K562 (cell line): ENCODE measurements at regions not wholly inside any gene's neighbourhood (a gene's known extent, or its start where the extent isn't known, plus 50 kb on each side); places are given as distances from the start of the nearest gene placed in this dataset.

Experiments used
- ATAC-seq: fragments of 200-7000 bp; cut with Tn5 transposase; 3 replicates; pipeline ENCODE4 v1.9.1; 2020; ENCODE audit warnings: moderate library complexity
- BruUV-seq: library from RNA; stranded (reverse); fragments of 400-500 nt; replicated peaks from 2 replicates; lab custom pipeline; 2021; lab: Mats Ljungman, UMichigan
- CTCF ChIA-PET: fragments of 300-600 bp; formaldehyde crosslinking; extraction: SDS; loops from one replicate; lab custom pipeline; 2021; ENCODE audit warnings: low intra/inter-chr PET ratio; lab: Yijun Ruan, JAX
- POLR2A ChIA-PET: fragments of 300-600, 350-650 bp; sonication (Branson Sonifier 250); formaldehyde crosslinking; extraction: SDS; loops from one replicate; lab custom pipeline; 2021; ENCODE audit warnings: antibody characterized with exemption, inconsistent platforms; lab: Yijun Ruan, JAX
- DNase-seq, 4 experiments: peaks; one replicate each; pipeline versions ENCODE4 v3.0.0 to v3.0.0-alpha.2; 2011 to 2018; ENCODE audit warnings: low spot score in 3 of 4, mixed read lengths in 3 of 4; ENCODE audit errors: extremely low read depth in 1 of 4
- FAIRE-seq: peaks from 2 replicates; lab custom pipeline; 2011; peaks lifted over from hg19 to GRCh38; lab: Jason Lieb, UNC
- H2AFZ ChIP-seq: 2 replicates; pipeline ENCODE4 v1.6.0; 2011; ENCODE audit warnings: low read depth, low read length, control low read depth, inconsistent platforms
- H3K27ac ChIP-seq: fragments of 200-600 bp; 3 replicates; pipeline ENCODE4 v1.8.0; 2011; ENCODE audit warnings: low read depth, mild to moderate bottlenecking, control low read depth, inconsistent platforms, low read length, moderate library complexity, mixed read lengths; ENCODE audit errors: extremely low read depth
- H3K27me3 ChIP-seq, 2 experiments: fragments of 300-600 bp in 1 of 2; 2 replicates in 1 of 2; 3 replicates in 1 of 2; pipeline versions ENCODE4 v1.6.0 to v1.8.0; 2011; ENCODE audit warnings: inconsistent platforms in 2 of 2, low read length in 2 of 2, mild to moderate bottlenecking in 1 of 2, mixed read lengths in 1 of 2, moderate library complexity in 1 of 2; ENCODE audit not compliant: control insufficient read depth in 2 of 2, insufficient read depth in 2 of 2
- H3K36me3 ChIP-seq: fragments of 300-600 bp; 3 replicates; pipeline ENCODE4 v1.8.0; 2011; ENCODE audit warnings: mild to moderate bottlenecking, low read length, inconsistent platforms; ENCODE audit not compliant: control insufficient read depth, insufficient read depth
- H3K4me1 ChIP-seq, 2 experiments: fragments of 200-600 bp in 1 of 2; replicated peaks in 1 of 2; 2 replicates in 1 of 2; 3 replicates in 1 of 2; pipeline versions ENCODE4 v1.5.1 to v1.8.0; 2011; ENCODE audit warnings: inconsistent platforms in 2 of 2, low read length in 2 of 2, mild to moderate bottlenecking in 1 of 2, mixed read lengths in 1 of 2, moderate library complexity in 1 of 2; ENCODE audit not compliant: control insufficient read depth in 2 of 2, insufficient read depth in 2 of 2
- H3K4me2 ChIP-seq: 2 replicates; pipeline ENCODE4 v1.6.1; 2011; ENCODE audit warnings: low read length, control low read depth, inconsistent platforms, mixed read lengths; ENCODE audit not compliant: insufficient read depth
- H3K4me3 ChIP-seq: fragments of 200-600 bp; sonication (generic), shearing (Covaris generic); 2 replicates; pipeline ENCODE4 v1.5.1; 2016; ENCODE audit warnings: control low read depth, inconsistent platforms
- H3K79me2 ChIP-seq: fragments of 200-600 bp; 3 replicates; pipeline ENCODE4 v1.8.0; 2011; ENCODE audit warnings: low read length, inconsistent platforms; ENCODE audit not compliant: control insufficient read depth, insufficient read depth
- H3K9ac ChIP-seq, 2 experiments: 2 replicates each; pipeline versions ENCODE4 v1.6.0 to v1.6.1; 2011; ENCODE audit warnings: low read depth in 2 of 2, low read length in 2 of 2, control low read depth in 1 of 2, inconsistent platforms in 1 of 2, mild to moderate bottlenecking in 1 of 2, mixed read lengths in 1 of 2; ENCODE audit not compliant: insufficient read depth in 1 of 2
- H3K9me1 ChIP-seq: one replicate; pipeline ENCODE4 v1.6.0; 2011; ENCODE audit warnings: inconsistent platforms, mild to moderate bottlenecking, low read length, moderate library complexity; ENCODE audit not compliant: control insufficient read depth, insufficient read depth
- H3K9me3 ChIP-seq: replicated peaks from 2 replicates; pipeline ENCODE4 v1.5.1; 2011; ENCODE audit warnings: low read depth, low read length, inconsistent platforms; ENCODE audit not compliant: control insufficient read depth, insufficient read depth
- H4K20me1 ChIP-seq: replicated peaks from 2 replicates; pipeline ENCODE4 v1.6.1; 2011; ENCODE audit warnings: low read length, inconsistent platforms, mixed read lengths; ENCODE audit not compliant: control insufficient read depth, insufficient read depth
- ARID3B ChIP-seq: fragments of 250-450 bp; sonication (Bioruptor Pico); IDR thresholded peaks from 2 replicates; pipeline ENCODE4 v1.4.0; 2020; ENCODE audit warnings: borderline replicate concordance
- BACH1 ChIP-seq: fragments of 200-800 bp; sonication (Bioruptor generic); IDR thresholded peaks from 2 replicates; pipeline ENCODE4 v1.6.1; 2016; ENCODE audit warnings: missing genetic modification characterization, missing compliant biosample characterization
- NCOA1 ChIP-seq: fragments of 450-650 bp; IDR thresholded peaks from 2 replicates; pipeline ENCODE4 v1.6.1; 2016; ENCODE audit warnings: low read depth
- POLR2A ChIP-seq: fragments of 450-650 bp; conservative IDR thresholded peaks from 2 replicates; pipeline ENCODE4 v1.6.1; 2016
- RBM25 ChIP-seq: fragments of 200-400 bp; formaldehyde crosslinking; IDR thresholded peaks from 2 replicates; pipeline ENCODE4 v1.6.1; 2018; ENCODE audit warnings: low read length, low read depth, moderate library complexity; ENCODE audit not compliant: severe bottlenecking
- SETDB1 ChIP-seq: IDR thresholded peaks from one replicate; pipeline ENCODE4 v1.6.1; 2012; ENCODE audit warnings: low read length, control low read depth, inconsistent platforms
- STAT6 ChIP-seq: sonication (generic); formaldehyde crosslinking; IDR thresholded peaks from 2 replicates; pipeline ENCODE4 v1.8.1; 2023; ENCODE audit warnings: mild to moderate bottlenecking, missing genetic modification reagents
- TSC22D4 ChIP-seq: fragments of 450-650 bp; IDR thresholded peaks from 2 replicates; pipeline ENCODE4 v1.6.1; 2016; ENCODE audit warnings: missing genetic modification characterization, missing biosample characterization, control low read depth
- XRCC4 ChIP-seq: IDR thresholded peaks from one replicate; pipeline ENCODE4 v1.6.1; 2011; ENCODE audit not compliant: insufficient read depth, insufficient read length; ENCODE audit errors: extremely low read depth
- ZNF695 ChIP-seq: fragments of 450-650 bp; formaldehyde crosslinking; IDR thresholded peaks from 2 replicates; pipeline ENCODE4 v1.4.0; 2020; ENCODE audit warnings: mild to moderate bottlenecking, moderate library complexity
- ZNF785 ChIP-seq: fragments of 250-450 bp; sonication (Bioruptor Pico); IDR thresholded peaks from 2 replicates; pipeline ENCODE4 v1.4.0; 2020; ENCODE audit warnings: mild to moderate bottlenecking
- WGBS: fragments of 100-300 bp; shearing (Covaris generic); methylation state at CpG from one replicate; pipeline ENCODE4 v1.1.6; 2016; ENCODE audit warnings: low coverage, mixed read lengths; ENCODE audit not compliant: insufficient coverage; ENCODE audit errors: missing lambda C conversion rate; 5-methylcytosine and 5-hydroxymethylcytosine counted together
- in situ Hi-C: fragments of 300-500 bp; cut with MboI; formaldehyde crosslinking; loops from 4 replicates; pipeline ENCODE4 v1.15.0; 2018; ENCODE audit warnings: inconsistent platforms, mixed read lengths
- intact Hi-C: fragments of 100-400 bp; cut with micrococcal nuclease; formaldehyde crosslinking; loops from 2 replicates; pipeline ENCODE4 v1.14.2; 2022

DNA sequence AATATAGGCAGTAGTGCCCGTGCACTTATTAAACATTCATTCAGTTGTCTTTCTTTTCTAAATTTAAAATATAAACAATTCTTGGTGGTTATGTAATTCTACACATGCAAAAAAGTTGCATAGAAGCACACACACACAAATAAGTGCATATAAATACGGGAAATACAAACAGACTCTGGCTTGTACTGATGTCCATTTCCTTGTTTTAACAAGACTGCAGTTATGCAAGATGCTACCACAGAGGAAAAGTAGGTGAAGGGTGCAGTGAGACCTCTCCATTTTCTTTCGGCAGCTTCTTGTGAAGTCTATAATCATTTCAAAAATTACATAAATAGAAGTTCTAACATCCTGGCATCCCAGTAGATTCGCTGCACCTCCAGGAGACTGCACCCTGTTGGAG lies 130.6 kb upstream of the BCL6 start (continued):
- TF ChIP-seq RBM25 (no peak), TSC22D4 (tag) (no peak), ZNF695 (no peak), ARID3B (CRISPR knock-in tag) (no peak)

DNA sequence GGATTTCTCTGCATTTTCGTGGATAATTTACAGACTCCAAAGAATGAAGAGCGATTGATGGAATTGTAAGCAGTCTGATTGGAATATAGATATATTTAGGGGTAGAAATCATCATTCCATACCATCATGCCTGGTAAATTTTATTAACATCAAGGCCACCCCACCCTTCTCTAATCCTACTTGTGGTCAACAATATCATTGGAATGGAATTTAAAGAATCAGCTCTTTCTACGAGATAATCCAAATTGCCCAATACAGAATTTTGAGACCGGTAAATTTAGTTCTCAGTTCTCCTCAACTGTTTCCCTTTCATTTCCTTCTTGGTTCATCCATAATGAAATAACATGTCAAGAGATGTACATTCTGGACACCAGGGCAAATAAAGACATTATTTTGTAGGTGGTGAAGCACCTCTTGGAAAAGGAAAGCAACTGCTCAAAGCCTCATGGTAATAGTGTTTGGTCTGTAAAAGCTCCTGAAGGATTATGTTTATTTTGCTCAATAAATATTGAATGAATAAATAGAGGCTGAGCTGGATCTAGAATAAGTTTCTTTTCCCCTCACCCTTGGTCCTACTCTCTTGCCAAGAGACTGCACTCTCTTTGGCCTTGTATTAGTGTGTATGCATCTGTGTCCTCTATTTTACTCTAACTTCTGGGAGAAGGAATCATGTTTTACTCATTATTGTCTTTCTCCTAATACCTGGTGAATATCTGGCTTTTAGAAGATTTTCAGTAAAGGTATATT lies 133.7 kb upstream of the BCL6 start:
- no TSS peak for BruUV-seq

More for the DNA sequence above, 133.7 kb upstream of the BCL6 start:
- no peak for TF ChIP-seq ZNF785 (CRISPR knock-in tag)
- no peak for TF ChIP-seq POLR2A
- no peak for TF ChIP-seq STAT6 (CRISPR knock-in tag)
- no peak for TF ChIP-seq NCOA1
- TF ChIP-seq XRCC4 = no peak
- no peak for TF ChIP-seq SETDB1
- no peak for TF ChIP-seq BACH1 (tag)
- Histone ChIP-seq H4K20me1 (no peaks in the 10 kb centered on the region), H3K4me3 (no peak overlapping the region), H3K9me1 (no peaks in the 10 kb centered on the region), H3K27ac (no peak overlapping the region), H3K27me3 (peaks cover 0 to 4% of the 10 kb centered on the region in 2 experiments; a peak in 1 of 5 replicates), H3K36me3 (no peaks in the 10 kb centered on the region), H3K4me2 (no peak overlapping the region), H2AFZ (no peak overlapping the region), H3K9ac (no peak overlapping the region), H3K79me2 (no peaks in the 10 kb centered on the region), H3K9me3 (no peaks in the 10 kb centered on the region), H3K4me1 (no peaks in the 10 kb centered on the region)
- ATAC-seq (no peak), DNase-seq (no peak), FAIRE-seq (no peak)
- WGBS = 4% methylated on average over 4 of the region's 4 CpGs
- CTCF ChIA-PET = no interaction called here
- POLR2A ChIA-PET = no interaction called here
- in situ Hi-C loops = no loop called here
- intact Hi-C loops = no loop called here
